BJ (cell line): ENCODE measurements at regions not wholly inside any gene's neighbourhood (a gene's known extent, or its start where the extent isn't known, plus 50 kb on each side); places are given as distances from the start of the nearest gene placed in this dataset.

Source experiments
- CTCF ChIA-PET: fragments of 350-600 bp; formaldehyde crosslinking; extraction: SDS; loops from one replicate; lab custom pipeline; 2021; ENCODE audit warnings: antibody characterized with exemption, inconsistent platforms; lab: Yijun Ruan, JAX
- POLR2A ChIA-PET: fragments of 300-600 bp; sonication (Branson Sonifier 250); formaldehyde crosslinking; extraction: SDS; loops from one replicate; lab custom pipeline; 2021; ENCODE audit warnings: antibody characterized with exemption; lab: Charles Lee
- DNase-seq: peaks from one replicate; pipeline ENCODE4 v3.0.0-alpha.2; 2011; ENCODE audit warnings: low read depth
- H3K27me3 ChIP-seq: 2 replicates; pipeline ENCODE4 v1.6.0; 2011; ENCODE audit warnings: low read length; ENCODE audit not compliant: control insufficient read depth, insufficient read depth
- H3K36me3 ChIP-seq: 2 replicates; pipeline ENCODE4 v1.5.1; 2011; ENCODE audit warnings: low read length; ENCODE audit not compliant: control insufficient read depth, insufficient read depth
- H3K4me3 ChIP-seq: 2 replicates; pipeline ENCODE4 v1.5.1; 2011; ENCODE audit warnings: low read depth, mild to moderate bottlenecking, control low read depth, low read length
- TF ChIP-seq, protein P1 (sequence below): IDR thresholded peaks from 2 replicates; pipeline ENCODE4 v1.5.1; 2011; ENCODE audit warnings: low read depth, mild to moderate bottlenecking, control low read depth, inconsistent platforms, low read length, moderate library complexity; ENCODE audit not compliant: insufficient read depth

DNA sequence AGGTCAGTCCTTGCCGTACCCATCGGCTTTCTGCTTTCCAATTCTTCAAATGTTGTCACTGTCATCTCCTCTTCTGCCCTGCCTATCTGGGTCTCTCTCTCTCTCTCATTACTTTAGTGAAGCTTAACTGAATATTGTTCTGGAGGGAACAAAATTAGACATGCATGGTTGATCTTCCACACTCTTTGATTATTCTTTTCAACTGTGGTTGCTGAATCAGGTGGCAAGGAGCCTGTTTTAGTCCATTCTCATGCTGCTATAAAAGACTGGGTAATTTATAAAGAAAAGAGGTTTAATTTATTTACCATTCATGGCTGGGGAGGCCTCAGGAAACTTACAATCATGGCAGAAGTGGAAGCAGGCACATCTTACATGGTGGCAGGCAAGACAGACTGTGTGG lies 157.9 kb downstream of the ARL4C start:
- TF ChIP-seq, protein P1, sequence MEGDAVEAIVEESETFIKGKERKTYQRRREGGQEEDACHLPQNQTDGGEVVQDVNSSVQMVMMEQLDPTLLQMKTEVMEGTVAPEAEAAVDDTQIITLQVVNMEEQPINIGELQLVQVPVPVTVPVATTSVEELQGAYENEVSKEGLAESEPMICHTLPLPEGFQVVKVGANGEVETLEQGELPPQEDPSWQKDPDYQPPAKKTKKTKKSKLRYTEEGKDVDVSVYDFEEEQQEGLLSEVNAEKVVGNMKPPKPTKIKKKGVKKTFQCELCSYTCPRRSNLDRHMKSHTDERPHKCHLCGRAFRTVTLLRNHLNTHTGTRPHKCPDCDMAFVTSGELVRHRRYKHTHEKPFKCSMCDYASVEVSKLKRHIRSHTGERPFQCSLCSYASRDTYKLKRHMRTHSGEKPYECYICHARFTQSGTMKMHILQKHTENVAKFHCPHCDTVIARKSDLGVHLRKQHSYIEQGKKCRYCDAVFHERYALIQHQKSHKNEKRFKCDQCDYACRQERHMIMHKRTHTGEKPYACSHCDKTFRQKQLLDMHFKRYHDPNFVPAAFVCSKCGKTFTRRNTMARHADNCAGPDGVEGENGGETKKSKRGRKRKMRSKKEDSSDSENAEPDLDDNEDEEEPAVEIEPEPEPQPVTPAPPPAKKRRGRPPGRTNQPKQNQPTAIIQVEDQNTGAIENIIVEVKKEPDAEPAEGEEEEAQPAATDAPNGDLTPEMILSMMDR: no peak
- ChIA-PET CTCF (no interaction called here), POLR2A (no interaction called here)

DNA sequence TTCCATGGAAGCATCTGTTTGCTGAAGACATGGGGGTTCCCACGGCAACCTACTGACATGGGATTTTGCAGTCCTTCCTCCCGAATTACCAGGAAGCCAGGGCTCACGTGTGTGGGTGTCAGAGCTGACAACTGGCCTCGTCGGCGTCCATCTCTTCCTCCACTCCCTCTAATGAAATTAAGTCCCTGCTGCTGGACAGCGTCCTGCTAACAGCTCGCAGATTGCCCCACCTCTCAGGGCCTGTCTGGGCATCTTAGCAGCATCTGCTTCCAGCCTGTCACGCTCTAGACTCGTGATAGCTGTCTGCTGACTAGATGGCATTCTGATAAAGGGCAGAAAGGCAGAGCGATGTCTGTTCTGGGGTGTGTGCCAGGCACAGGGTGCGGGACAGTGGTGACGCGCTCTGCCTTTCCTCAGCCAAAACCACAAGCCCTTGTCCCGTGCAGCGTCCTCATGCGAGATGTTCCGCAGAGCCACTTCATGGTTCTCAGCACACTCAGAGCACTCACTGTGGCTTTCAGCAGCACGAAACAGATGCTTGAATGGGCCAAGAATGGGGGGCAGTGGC lies 161.1 kb downstream of the ARL4C start:
- CTCF ChIA-PET: interaction anchor here (1.4 to 2.6 kb wide), 2 partner anchors 19 to 47 kb away, joined by 3 to 7 read pairs; no protein-coding TSS in a partner anchor
- no peak overlapping the region for H3K4me3 ChIP-seq
- peak; percentile 76 for DNase-seq
- H3K36me3 ChIP-seq: no peaks in the 10 kb centered on the region
- H3K27me3 ChIP-seq: peaks cover 6% of the 10 kb centered on the region
- TF ChIP-seq, protein P1: no peak
- POLR2A ChIA-PET: no interaction called here

More for the DNA sequence above, 157.9 kb downstream of the ARL4C start:
- Histone ChIP-seq H3K4me3 (no peak overlapping the region), H3K27me3 (peaks cover 3% of the 10 kb centered on the region), H3K36me3 (no peaks in the 10 kb centered on the region)
- no peak for DNase-seq

DNA sequence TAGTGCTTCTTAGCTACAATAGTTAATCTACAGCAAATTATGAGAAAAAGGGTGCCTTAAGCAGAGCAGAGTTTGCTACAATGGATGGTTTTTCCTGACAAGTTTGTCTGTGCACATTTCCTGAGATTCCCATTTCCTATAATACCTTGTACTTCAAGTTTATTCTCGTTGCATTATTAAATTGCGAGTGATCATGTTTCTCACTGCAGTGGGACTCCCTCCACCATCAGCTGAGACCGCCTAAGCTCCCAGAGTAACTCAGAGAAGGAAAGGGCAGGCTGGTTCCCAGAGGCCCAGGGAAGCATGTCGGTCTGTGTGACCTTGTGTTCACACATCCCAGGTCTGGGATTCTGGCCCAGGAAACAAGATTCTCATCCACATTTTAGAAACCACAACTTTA lies 162.1 kb downstream of the ARL4C start:
- Histone ChIP-seq H3K4me3 (no peak overlapping the region), H3K27me3 (peaks cover 6% of the 10 kb centered on the region), H3K36me3 (no peaks in the 10 kb centered on the region)
- POLR2A ChIA-PET: no interaction called here
- TF ChIP-seq, protein P1: no peak
- CTCF ChIA-PET: interaction anchor here (0.7 to 2.6 kb wide), 3 partner anchors 16 to 46 kb away, joined by 3 to 7 read pairs (median 4); no protein-coding TSS in a partner anchor
- no peak for DNase-seq

DNA sequence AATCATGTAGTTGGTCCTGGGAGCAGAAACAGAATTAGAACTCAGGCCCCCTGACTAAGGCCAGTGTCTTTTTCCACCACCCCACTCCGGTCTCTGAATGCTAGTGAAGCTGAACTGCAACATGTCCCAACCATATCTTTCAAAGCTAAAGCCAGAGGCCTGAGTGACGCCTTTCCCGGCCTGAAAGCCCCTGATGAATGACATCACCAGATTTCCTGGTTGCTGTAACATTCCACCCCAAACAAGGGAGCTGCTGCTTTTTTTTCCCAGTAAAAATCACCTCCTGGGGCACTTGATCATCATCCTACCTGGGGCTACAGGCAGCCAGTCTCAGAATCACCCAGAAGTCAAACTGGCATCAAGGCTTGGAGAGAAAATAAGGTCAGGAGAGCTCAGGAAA lies 162.7 kb downstream of the ARL4C start:
- H3K4me3 ChIP-seq: no peak overlapping the region
- DNase-seq: no peak
- POLR2A ChIA-PET: no interaction called here
- CTCF ChIA-PET: interaction anchor here (2.6 kb wide), 1 partner anchor 45 kb away, joined by 7 read pairs; no protein-coding TSS in a partner anchor
- no peaks in the 10 kb centered on the region for H3K36me3 ChIP-seq
- TF ChIP-seq, protein P1: no peak
- H3K27me3 ChIP-seq: peaks cover 6% of the 10 kb centered on the region

DNA sequence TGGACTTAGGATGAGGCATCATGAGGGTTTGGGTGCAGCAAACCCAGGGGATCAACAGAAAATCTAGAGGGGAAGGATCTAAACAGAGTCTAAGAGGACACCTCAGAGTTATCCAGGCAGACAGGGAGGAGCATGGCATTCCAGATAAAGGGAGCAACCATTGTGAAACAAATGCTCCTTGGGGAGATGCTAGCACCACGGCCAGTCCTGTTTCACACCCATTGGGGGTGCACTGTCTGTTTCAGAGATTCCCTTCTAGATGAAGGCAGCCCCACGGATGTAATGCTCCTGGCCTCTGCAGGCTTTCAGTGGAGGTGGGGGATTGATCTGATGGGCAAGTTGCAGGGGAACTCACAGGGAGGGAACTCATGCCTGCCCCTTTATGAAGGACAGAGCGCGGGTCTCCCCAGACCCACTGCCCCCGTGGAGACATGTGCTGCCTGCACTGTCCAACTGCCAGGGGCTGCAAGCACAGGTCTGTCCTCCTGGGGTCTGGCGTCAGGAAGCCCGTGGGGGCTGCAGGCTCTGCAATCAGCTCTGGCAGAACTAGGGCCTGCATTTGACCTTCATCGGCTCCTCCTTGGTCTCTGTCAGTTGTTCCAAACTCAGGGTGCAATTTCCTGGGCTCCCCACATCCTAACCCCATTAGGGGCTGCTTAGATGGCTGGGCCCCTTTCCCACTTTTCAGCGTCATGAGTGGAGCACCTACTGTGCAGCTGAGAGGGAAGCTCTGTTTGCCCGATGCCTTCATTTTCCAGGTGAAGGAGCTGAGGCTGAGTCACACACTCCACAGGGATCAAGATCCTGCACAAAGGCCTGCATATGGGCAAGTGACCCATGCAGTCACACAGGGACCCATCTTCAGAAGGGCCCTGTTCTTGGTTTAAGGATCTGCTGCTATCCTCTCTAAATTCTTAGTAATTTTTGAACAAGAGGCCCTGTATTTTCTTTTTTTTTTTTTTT lies 163.4 kb downstream of the ARL4C start:
- TF ChIP-seq, protein P1: no peak
- ChIA-PET CTCF (interaction anchor here (2.6 kb wide), 1 partner anchor 45 kb away, joined by 7 read pairs; no protein-coding TSS in a partner anchor), POLR2A (no interaction called here)
- DNase-seq: no peak
- no peaks in the 10 kb centered on the region for H3K36me3 ChIP-seq
- H3K4me3 ChIP-seq: no peak overlapping the region
- H3K27me3 ChIP-seq: peaks cover 6% of the 10 kb centered on the region
